ENCODE measurements at regions not wholly inside any gene's neighbourhood (a gene's known extent, or its start where the extent isn't known, plus 50 kb on each side); places are given as distances from the start of the nearest gene placed in this dataset.

DNA sequence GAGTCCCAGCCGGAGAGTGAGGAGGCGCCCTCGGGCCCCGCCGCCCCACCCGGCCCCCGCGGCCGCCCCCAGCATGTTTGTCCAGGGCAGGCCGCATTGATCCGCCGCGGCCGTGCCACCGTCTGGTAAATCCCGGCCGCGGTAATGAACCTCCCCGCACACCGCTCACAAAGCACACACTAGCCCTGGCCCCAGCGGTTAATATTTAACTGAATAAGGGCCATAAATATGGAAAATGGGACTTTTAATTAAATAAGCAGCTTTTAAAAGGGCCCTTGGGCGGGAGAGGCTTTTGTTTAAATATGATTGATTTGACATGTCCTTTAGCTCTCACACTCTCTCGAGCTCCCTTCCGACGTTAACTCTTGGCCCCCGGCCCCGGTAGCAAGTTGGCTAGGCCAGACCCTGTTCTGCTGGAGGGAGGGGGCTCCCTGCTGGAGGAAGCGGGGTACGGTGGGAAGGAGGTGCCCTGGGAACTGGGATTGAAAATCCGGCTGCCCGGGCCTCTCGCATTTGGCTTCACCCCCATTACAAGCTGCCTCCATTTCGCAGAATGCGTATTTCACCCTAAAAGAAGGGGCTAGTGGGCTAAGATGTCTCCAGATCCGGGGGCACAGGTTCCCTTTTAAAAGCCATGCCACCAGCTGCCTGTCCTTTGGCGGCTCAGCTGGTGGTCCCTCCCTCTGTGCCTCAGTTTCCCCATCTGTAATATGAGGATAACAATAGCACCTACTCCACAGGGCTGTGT lies 199.8 kb downstream of the RBM19 start:
- no peaks in the 10 kb centered on the region for H3K4me1 ChIP-seq (replicated peaks in 1 of 2)
- no peaks in the 10 kb centered on the region for H3K9me3 ChIP-seq (replicated peaks in 1 of 3)
- H3K27ac ChIP-seq = no peak overlapping the region
- no peak overlapping the region for H3K4me3 ChIP-seq
- peak in 1 of 7 donors; percentile 52 for DNase-seq
- peaks cover 21% of the 10 kb centered on the region for H3K27me3 ChIP-seq
- 56 to 61% (median 58%) methylated on average over 20 to 36 of the region's 36 CpGs for WGBS, 4 donors
- TF ChIP-seq, protein P1, sequence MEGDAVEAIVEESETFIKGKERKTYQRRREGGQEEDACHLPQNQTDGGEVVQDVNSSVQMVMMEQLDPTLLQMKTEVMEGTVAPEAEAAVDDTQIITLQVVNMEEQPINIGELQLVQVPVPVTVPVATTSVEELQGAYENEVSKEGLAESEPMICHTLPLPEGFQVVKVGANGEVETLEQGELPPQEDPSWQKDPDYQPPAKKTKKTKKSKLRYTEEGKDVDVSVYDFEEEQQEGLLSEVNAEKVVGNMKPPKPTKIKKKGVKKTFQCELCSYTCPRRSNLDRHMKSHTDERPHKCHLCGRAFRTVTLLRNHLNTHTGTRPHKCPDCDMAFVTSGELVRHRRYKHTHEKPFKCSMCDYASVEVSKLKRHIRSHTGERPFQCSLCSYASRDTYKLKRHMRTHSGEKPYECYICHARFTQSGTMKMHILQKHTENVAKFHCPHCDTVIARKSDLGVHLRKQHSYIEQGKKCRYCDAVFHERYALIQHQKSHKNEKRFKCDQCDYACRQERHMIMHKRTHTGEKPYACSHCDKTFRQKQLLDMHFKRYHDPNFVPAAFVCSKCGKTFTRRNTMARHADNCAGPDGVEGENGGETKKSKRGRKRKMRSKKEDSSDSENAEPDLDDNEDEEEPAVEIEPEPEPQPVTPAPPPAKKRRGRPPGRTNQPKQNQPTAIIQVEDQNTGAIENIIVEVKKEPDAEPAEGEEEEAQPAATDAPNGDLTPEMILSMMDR (IDR thresholded peaks at IDR 0.05) = no peak
- no peak for TF ChIP-seq POLR2A (IDR thresholded peaks at IDR 0.05)
- H3K36me3 ChIP-seq (replicated peaks in 1 of 2) = no peaks in the 10 kb centered on the region
- intact Hi-C loops (cut with DNase I) = no loop called here

DNA sequence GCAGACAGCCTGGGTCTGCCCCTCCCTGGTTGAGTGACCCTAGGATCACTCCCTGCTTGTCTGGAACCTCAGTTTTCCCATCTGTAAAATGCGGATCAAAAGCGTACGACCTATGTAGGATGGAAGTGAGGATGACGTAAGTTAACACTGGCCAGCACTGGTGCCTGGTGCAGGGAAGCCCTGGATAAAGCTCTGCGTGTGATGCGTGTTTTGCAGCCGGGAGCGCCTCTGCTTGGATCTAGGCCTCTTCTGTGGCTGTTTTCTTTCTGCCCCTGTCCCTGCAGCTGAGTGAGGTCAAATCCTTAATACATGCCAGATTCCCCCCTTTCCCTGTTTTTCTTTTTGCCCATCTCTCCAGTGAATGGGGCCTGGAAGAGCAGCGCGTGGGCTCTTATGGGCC lies 201.5 kb downstream of the RBM19 start:
- Histone ChIP-seq H3K27ac (no peak overlapping the region), H3K4me1 (replicated peaks in 1 of 2) (no peaks in the 10 kb centered on the region), H3K27me3 (peaks cover 24% of the 10 kb centered on the region), H3K4me3 (no peak overlapping the region), H3K9me3 (replicated peaks in 1 of 3) (no peaks in the 10 kb centered on the region), H3K36me3 (replicated peaks in 1 of 2) (no peaks in the 10 kb centered on the region)
- intact Hi-C loops (cut with DNase I) = no loop called here
- WGBS, 4 donors = 78 to 89% (median 83%) methylated on average over 10 of the region's 10 CpGs
- TF ChIP-seq POLR2A (IDR thresholded peaks at IDR 0.05) = no peak
- TF ChIP-seq, protein P1 (IDR thresholded peaks at IDR 0.05) = no peak
- DNase-seq = no peak

DNA sequence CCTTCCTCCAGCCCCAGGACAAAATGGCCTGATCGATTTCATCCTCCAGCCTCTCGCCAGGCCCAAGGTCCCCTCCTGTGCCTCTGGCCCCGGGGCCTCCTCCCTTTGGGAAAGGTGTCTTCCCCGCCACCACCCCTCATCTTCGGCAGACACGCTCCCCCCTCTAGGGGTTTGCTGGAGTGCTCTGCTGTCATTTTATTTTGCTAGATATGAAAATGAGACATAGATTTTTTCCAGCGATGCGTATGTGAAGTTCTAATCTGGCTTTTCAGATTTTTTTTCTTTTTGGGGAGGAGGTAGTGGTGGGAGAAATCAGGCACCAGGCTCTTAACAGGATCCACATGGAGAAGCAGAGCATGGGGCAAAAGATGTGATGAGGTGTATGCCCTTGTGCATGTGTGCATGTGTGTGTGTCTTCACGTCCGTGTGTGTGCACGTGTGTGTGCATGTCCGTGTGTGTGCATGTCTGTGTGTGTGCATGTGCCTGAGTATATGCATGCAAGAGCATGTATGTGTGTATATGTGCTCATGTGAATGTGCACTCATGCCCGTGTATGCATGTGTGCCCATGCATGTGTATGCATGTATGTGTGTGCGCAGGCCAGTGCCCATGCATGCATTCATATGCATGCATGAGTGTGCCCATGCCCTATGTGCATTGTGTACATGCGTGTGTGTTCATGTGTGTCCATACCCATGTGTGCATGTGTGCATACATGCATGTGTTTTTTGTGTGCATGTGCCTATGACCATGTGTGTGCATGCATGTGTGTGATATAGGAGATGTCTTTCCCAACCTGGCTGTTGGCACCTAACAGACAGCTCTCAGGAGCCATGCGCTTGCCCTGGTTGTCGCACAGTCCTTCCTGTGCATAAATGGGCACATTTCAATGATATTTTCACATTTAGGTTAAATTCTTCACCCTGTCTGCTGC lies 203.0 kb downstream of the RBM19 start:
- Histone ChIP-seq H3K27ac (no peak overlapping the region), H3K4me3 (no peak overlapping the region), H3K36me3 (replicated peaks in 1 of 2) (no peaks in the 10 kb centered on the region), H3K27me3 (peaks cover 24% of the 10 kb centered on the region), H3K9me3 (replicated peaks in 1 of 3) (no peaks in the 10 kb centered on the region), H3K4me1 (replicated peaks in 1 of 2) (no peaks in the 10 kb centered on the region)
- no peak for DNase-seq
- TF ChIP-seq POLR2A (IDR thresholded peaks at IDR 0.05) = no peak
- TF ChIP-seq, protein P1 (IDR thresholded peaks at IDR 0.05) = no peak
- 49 to 54% (median 52%) methylated on average over 14 to 17 of the region's 17 CpGs for WGBS, 4 donors
- intact Hi-C loops (cut with DNase I) = no loop called here

DNA sequence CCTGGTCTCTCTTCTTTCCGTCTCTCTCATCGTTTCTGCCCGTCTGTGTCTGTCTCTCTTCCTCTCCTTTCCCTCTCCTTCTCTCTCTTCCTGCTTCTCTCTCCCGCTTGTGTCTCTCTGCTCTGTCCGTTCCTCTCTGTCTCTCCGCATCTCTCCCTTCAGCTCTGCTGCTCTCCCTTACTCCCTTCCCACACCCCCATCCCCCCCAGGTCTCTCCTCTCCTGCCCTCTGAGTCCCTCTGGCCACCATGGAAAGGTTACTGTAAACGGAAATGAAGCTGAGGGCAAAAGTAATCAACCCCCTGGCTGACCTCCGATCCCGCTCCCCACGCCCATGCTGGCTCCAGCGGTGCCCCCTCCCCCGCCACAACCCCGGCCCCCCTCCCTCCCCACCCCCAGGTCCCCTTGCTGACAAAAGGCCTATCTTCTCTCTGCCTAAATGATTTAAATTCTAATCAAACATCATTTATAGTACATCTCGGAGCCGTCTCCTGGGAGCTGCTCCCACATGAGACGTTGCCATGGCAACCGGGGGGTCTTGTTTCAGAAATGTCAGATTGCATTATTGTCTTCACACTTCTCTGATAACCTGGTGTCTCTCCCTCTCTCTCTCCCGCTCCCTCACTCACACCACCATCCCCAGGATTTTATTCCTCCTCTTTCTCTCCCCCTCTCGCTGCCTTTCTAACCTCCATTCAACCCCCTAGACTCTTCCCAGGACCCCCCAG lies 203.8 kb downstream of the RBM19 start:
- intact Hi-C loops (cut with DNase I) = no loop called here
- 8 to 15% (median 13%) methylated on average over 19 of the region's 19 CpGs for WGBS, 4 donors
- Histone ChIP-seq H3K36me3 (replicated peaks in 1 of 2) (no peaks in the 10 kb centered on the region), H3K27me3 (peaks cover 21% of the 10 kb centered on the region), H3K4me3 (no peak overlapping the region), H3K4me1 (replicated peaks in 1 of 2) (no peaks in the 10 kb centered on the region), H3K9me3 (replicated peaks in 1 of 3) (no peaks in the 10 kb centered on the region), H3K27ac (no peak overlapping the region)
- TF ChIP-seq, protein P1 (IDR thresholded peaks at IDR 0.05) = no peak
- no peak for TF ChIP-seq POLR2A (IDR thresholded peaks at IDR 0.05)
- DNase-seq = no peak
